ENCODE measurements at regions not wholly inside any gene's neighbourhood (a gene's known extent, or its start where the extent isn't known, plus 50 kb on each side); places are given as distances from the start of the nearest gene placed in this dataset.

DNA sequence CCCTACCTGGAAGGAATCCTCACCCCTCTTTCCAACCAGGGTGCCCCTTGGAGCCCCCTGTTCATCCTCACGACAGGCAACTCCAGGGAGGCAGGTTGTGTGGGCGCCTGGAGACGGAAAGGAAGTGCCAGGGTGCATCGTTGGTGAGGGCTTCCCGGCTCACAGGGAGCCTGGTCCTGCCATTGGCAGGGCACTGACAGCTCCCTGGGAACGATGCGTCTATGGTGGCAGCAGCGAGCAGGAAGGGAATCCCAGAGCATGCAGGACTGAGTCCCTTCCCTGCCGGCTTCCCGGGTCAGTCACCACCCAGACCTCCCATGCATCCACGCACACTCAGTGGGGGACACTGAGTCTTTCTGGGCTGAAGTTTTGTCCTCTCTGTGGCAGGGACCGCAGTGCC lies 117.6 kb downstream of the INHBB start:
- Histone ChIP-seq H3K36me3 (ENCODE audit: control insufficient read depth, low read length) (no peaks in the 10 kb centered on the region), H3F3A (ENCODE audit: control insufficient read depth, insufficient read depth) (no peaks in the 10 kb centered on the region), H3K4me2 (ENCODE audit: low read length) (no peak overlapping the region), H3K4me1 (ENCODE audit: control insufficient read depth, low read length) (no peaks in the 10 kb centered on the region), H3K27ac (ENCODE audit: low read depth, low read length) (no peak overlapping the region), H3K27me3 (ENCODE audit: control insufficient read depth, low read length) (no peaks in the 10 kb centered on the region), H4K20me1 (ENCODE audit: control insufficient read depth, insufficient read depth, low read depth, low read length) (no peaks in the 10 kb centered on the region), H3K9me3 (ENCODE audit: control insufficient read depth, insufficient read depth, low read length) (no peaks in the 10 kb centered on the region), H3K79me2 (ENCODE audit: control insufficient read depth, low read length) (no peaks in the 10 kb centered on the region), H3K4me3 (ENCODE audit: low read length) (no peak overlapping the region), H3K9me2 (replicated peaks; ENCODE audit: control insufficient read depth, low read length) (no peaks in the 10 kb centered on the region)
- TF ChIP-seq EZH2phosphoT487 (IDR thresholded peaks at IDR 0.05; ENCODE audit: borderline replicate concordance, low read length) (no peak), CTCF (IDR thresholded peaks at IDR 0.05; ENCODE audit: low read depth, low read length, poor library complexity, severe bottlenecking) (no peak)

- Histone ChIP-seq H3K27ac (ENCODE audit: low read depth, low read length) (no peak overlapping the region), H3K4me1 (ENCODE audit: control insufficient read depth, low read length) (no peaks in the 10 kb centered on the region), H3K36me3 (ENCODE audit: control insufficient read depth, low read length) (no peaks in the 10 kb centered on the region), H3K4me3 (ENCODE audit: low read length) (no peak overlapping the region), H3K79me2 (ENCODE audit: control insufficient read depth, low read length) (no peaks in the 10 kb centered on the region), H4K20me1 (ENCODE audit: control insufficient read depth, insufficient read depth, low read depth, low read length) (no peaks in the 10 kb centered on the region), H3K9me3 (ENCODE audit: control insufficient read depth, insufficient read depth, low read length) (no peaks in the 10 kb centered on the region), H3K4me2 (ENCODE audit: low read length) (no peak overlapping the region), H3F3A (ENCODE audit: control insufficient read depth, insufficient read depth) (no peaks in the 10 kb centered on the region), H3K9me2 (replicated peaks; ENCODE audit: control insufficient read depth, low read length) (no peaks in the 10 kb centered on the region), H3K27me3 (ENCODE audit: control insufficient read depth, low read length) (no peaks in the 10 kb centered on the region)
- no peak for TF ChIP-seq CTCF (IDR thresholded peaks at IDR 0.05; ENCODE audit: low read depth, low read length, poor library complexity, severe bottlenecking)
- TF ChIP-seq EZH2phosphoT487 (IDR thresholded peaks at IDR 0.05; ENCODE audit: borderline replicate concordance, low read length): no peak
Observed at GRCh38 chr2:120463996-120464395, 118.1 kb downstream of the INHBB start.

DNA sequence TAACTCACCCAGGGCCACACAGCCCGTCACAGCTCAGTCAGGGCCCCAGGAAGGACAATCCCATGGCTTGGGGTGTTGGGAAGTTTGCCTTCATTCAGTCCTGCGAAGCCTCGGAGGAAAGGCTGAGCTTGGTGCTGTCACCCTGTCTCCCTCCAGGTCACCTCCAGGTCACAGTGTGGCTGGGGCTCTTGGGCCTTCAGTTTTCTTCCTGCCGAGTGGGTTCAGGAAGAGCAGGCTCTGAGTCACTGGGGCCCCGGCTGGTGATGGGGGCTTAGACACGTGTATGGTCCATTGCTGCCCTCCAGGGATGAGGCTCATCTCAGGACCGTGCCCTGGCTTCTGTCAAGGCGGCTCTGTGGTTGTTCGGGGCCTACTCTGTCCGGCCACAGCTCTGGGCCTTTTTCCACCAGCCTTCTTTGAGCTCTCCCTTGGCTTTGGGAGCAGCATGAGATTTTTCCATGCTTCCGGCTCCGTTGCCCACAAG lies 118.6 kb downstream of the INHBB start:
- no peak overlapping the region for H3K27ac ChIP-seq (ENCODE audit: low read depth, low read length)
- H3K79me2 ChIP-seq (ENCODE audit: control insufficient read depth, low read length): no peaks in the 10 kb centered on the region
- H3K4me1 ChIP-seq (ENCODE audit: control insufficient read depth, low read length): no peaks in the 10 kb centered on the region
- H3K9me2 ChIP-seq (replicated peaks; ENCODE audit: control insufficient read depth, low read length): no peaks in the 10 kb centered on the region
- no peaks in the 10 kb centered on the region for H3K9me3 ChIP-seq (ENCODE audit: control insufficient read depth, insufficient read depth, low read length)
- H3F3A ChIP-seq (ENCODE audit: control insufficient read depth, insufficient read depth): no peaks in the 10 kb centered on the region
- no peak overlapping the region for H3K4me3 ChIP-seq (ENCODE audit: low read length)
- H3K36me3 ChIP-seq (ENCODE audit: control insufficient read depth, low read length): no peaks in the 10 kb centered on the region
- no peak for TF ChIP-seq CTCF (IDR thresholded peaks at IDR 0.05; ENCODE audit: low read depth, low read length, poor library complexity, severe bottlenecking)
- no peak for TF ChIP-seq EZH2phosphoT487 (IDR thresholded peaks at IDR 0.05; ENCODE audit: borderline replicate concordance, low read length)
- no peak overlapping the region for H3K4me2 ChIP-seq (ENCODE audit: low read length)
- no peaks in the 10 kb centered on the region for H4K20me1 ChIP-seq (ENCODE audit: control insufficient read depth, insufficient read depth, low read depth, low read length)
- no peaks in the 10 kb centered on the region for H3K27me3 ChIP-seq (ENCODE audit: control insufficient read depth, low read length)
